GM12875 (cell line): ENCODE measurements at regions not wholly inside any gene's neighbourhood (a gene's known extent, or its start where the extent isn't known, plus 50 kb on each side); places are given as distances from the start of the nearest gene placed in this dataset.

Source experiments
- H3K4me3 ChIP-seq: one replicate; pipeline ENCODE4 v1.5.1; 2011; ENCODE audit warnings: low read depth, low read length, control low read depth
- CTCF ChIP-seq: IDR thresholded peaks from 2 replicates; pipeline ENCODE4 v1.5.1; 2011; ENCODE audit warnings: low read depth, mild to moderate bottlenecking, control low read depth, inconsistent platforms, low read length, moderate library complexity, borderline replicate concordance; ENCODE audit not compliant: insufficient read depth

- no peak for TF ChIP-seq CTCF
- no peak overlapping the region for H3K4me3 ChIP-seq
Observed at GRCh38 chr5:119816055-119816454, 186.7 kb downstream of the FAM170A start.

- no peak for TF ChIP-seq CTCF
- no peak overlapping the region for H3K4me3 ChIP-seq
Observed at GRCh38 chr5:119820016-119820415, 190.7 kb downstream of the FAM170A start.

GRCh38 chr5:119820608-119821007 is 191.2 kb downstream of the FAM170A start:
- no peak for TF ChIP-seq CTCF
- no peak overlapping the region for H3K4me3 ChIP-seq

- no peak overlapping the region for H3K4me3 ChIP-seq
- TF ChIP-seq CTCF, result no peak
Observed at GRCh38 chr5:119828541-119828940, 199.2 kb downstream of the FAM170A start.

- no peak overlapping the region for H3K4me3 ChIP-seq
- TF ChIP-seq CTCF, result no peak
Observed at GRCh38 chr5:119829341-119829740, 200.0 kb downstream of the FAM170A start.

- TF ChIP-seq CTCF, result no peak
- H3K4me3 ChIP-seq, result no peak overlapping the region
Observed at GRCh38 chr5:119833176-119833575, 203.8 kb downstream of the FAM170A start.

- TF ChIP-seq CTCF, result no peak
- no peak overlapping the region for H3K4me3 ChIP-seq
Observed at GRCh38 chr5:119840175-119840574, 210.8 kb downstream of the FAM170A start.
